GM10266 (cell line): ENCODE measurements at regions not wholly inside any gene's neighbourhood (a gene's known extent, or its start where the extent isn't known, plus 50 kb on each side); places are given as distances from the start of the nearest gene placed in this dataset.

Experiments
- DNase-seq: peaks from one replicate; pipeline ENCODE4 v3.0.0; 2012; ENCODE audit errors: extremely low spot score
- CTCF ChIP-seq: IDR thresholded peaks from 2 replicates; pipeline ENCODE4 v1.5.1; 2012; ENCODE audit warnings: mild to moderate bottlenecking, low read depth; ENCODE audit not compliant: control insufficient read depth, insufficient read depth; ENCODE audit errors: missing control alignments

DNA sequence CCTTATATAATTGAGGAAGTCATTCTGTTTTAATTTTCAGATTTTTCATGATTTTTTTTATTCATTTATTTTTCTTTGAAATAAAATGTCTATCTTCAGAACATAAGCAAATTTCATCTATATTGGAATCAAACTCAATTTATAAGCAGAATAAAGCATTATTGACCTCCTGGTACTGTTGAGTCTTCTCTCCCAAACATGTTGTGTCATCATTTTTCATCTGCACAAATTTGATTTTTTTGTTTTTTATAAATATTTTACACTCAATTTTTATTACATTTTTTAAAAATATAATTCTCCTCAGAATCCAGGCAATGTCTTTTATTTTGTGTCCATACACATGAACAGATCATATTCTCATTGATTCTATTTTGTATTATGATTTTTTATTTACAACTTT lies 2363.9 kb downstream of the TP53TG3F start:
- no peak for TF ChIP-seq CTCF
- no peak for DNase-seq

- TF ChIP-seq CTCF, result no peak
- DNase-seq, result no peak
Observed at GRCh38 chr16:35841632-35842031, 2382.2 kb downstream of the TP53TG3F start.

DNA sequence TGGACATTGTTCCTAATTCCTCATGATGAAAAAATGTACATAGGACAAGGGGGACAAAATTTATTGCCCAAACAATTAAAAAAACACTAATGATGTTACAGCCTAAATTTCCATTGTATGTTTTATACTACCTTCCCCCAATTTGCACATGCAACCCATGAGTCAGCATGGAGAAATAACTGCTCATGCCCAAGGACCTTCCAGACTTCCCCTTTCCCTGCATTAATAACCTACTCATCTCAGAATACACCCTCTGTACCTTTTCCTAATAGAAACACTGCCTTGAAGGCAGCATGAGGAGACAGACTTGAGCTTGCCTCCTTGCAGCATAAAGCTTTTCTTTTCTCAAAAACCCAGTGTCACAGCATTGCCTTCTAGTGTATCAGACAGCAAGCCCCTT lies 2402.8 kb downstream of the TP53TG3F start:
- no peak for DNase-seq
- TF ChIP-seq CTCF, result no peak

DNA sequence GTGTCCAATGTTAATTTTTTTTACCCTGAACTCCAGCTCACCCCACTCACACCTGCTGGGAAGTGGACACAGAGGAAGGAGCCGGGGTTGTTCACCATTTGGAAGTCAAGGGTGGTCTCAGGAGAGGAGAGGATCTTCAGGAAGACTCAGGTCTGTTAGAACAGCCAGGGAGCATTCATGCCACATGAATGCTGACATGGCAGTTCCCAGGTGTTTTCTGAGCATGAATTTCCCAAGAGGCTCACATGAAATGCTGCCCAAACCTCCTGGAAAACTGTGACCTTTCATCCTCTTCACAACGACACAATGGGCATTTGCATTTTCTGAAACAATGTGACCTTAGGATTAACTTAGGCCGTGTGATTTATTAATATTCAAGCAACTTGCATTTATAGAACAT lies 2409.2 kb downstream of the TP53TG3F start:
- no peak for TF ChIP-seq CTCF
- DNase-seq, result no peak

GRCh38 chr16:35873472-35873871 lies 2414.1 kb downstream of the TP53TG3F start:
- DNase-seq, result no peak
- TF ChIP-seq CTCF, result no peak

GRCh38 chr16:35881654-35882053 lies 2422.2 kb downstream of the TP53TG3F start:
- no peak for DNase-seq
- TF ChIP-seq CTCF, result no peak

GRCh38 chr16:35906440-35906839 lies 2447.0 kb downstream of the TP53TG3F start:
- no peak for TF ChIP-seq CTCF
- no peak for DNase-seq
